HepG2 (cell line): ENCODE measurements at regions not wholly inside any gene's neighbourhood (a gene's known extent, or its start where the extent isn't known, plus 50 kb on each side); places are given as distances from the start of the nearest gene placed in this dataset.

ENCODE experiments used
- ATAC-seq: fragments of 200-7000 bp; cut with Tn5 transposase; 3 replicates; pipeline ENCODE4 v1.9.1; 2020; ENCODE audit warnings: mild to moderate bottlenecking, moderate library complexity
- BruUV-seq: library from RNA; stranded (reverse); fragments of 400-500 nt; replicated peaks from 2 replicates; lab custom pipeline; 2021; lab: Mats Ljungman, UMichigan
- CTCF ChIA-PET: fragments of 300-600 bp; formaldehyde crosslinking; extraction: SDS; loops from one replicate; lab custom pipeline; 2021; ENCODE audit warnings: low total read pairs, inconsistent platforms, low intra/inter-chr PET ratio; lab: Yijun Ruan, JAX
- POLR2A ChIA-PET: fragments of 350-600 bp; sonication (Branson Sonifier 250); formaldehyde crosslinking; loops from one replicate; lab custom pipeline; 2020; ENCODE audit warnings: antibody characterized with exemption, inconsistent platforms; lab: Yijun Ruan, JAX
- DNase-seq: peaks from one replicate; pipeline ENCODE4 v3.0.0-alpha.2; 2015; ENCODE audit warnings: low spot score
- FAIRE-seq: peaks from 3 replicates; lab custom pipeline; 2011; peaks lifted over from hg19 to GRCh38; lab: Jason Lieb, UNC
- H2AFZ ChIP-seq: one replicate; pipeline ENCODE4 v1.6.1; 2011; ENCODE audit warnings: low read length, inconsistent platforms
- H3K27ac ChIP-seq: fragments of 300-600 bp; 3 replicates; pipeline ENCODE4 v1.8.0; 2011; ENCODE audit warnings: mixed run types, mild to moderate bottlenecking, mixed read lengths, low read length, inconsistent platforms; ENCODE audit not compliant: insufficient read depth; ENCODE audit errors: extremely low read length
- H3K27me3 ChIP-seq, 2 experiments: fragments of 200-600 bp in 1 of 2; 2 replicates in 1 of 2; 3 replicates in 1 of 2; pipeline versions ENCODE4 v1.6.0 to v1.8.0; 2011; ENCODE audit warnings: low read length in 2 of 2, mild to moderate bottlenecking in 2 of 2, moderate library complexity in 2 of 2, inconsistent platforms in 1 of 2; ENCODE audit not compliant: insufficient read depth in 2 of 2, control insufficient read depth in 1 of 2
- H3K36me3 ChIP-seq, 2 experiments: fragments of 200-600 bp in 1 of 2; replicated peaks in 1 of 2; 2 replicates in 1 of 2; 3 replicates in 1 of 2; pipeline versions ENCODE4 v1.5.1 to v1.8.0; 2011; ENCODE audit warnings: low read length in 2 of 2, inconsistent platforms in 1 of 2; ENCODE audit not compliant: insufficient read depth in 2 of 2, control insufficient read depth in 1 of 2
- H3K4me1 ChIP-seq: 2 replicates; pipeline ENCODE4 v1.5.1; 2012; ENCODE audit warnings: low read length, inconsistent platforms; ENCODE audit not compliant: insufficient read depth
- H3K4me2 ChIP-seq: 2 replicates; pipeline ENCODE4 v1.6.0; 2011; ENCODE audit warnings: low read depth, low read length, inconsistent platforms
- H3K4me3 ChIP-seq, 3 experiments: fragments of 200-600 bp in 1 of 3; sonication (generic), shearing (Covaris generic) in 1 of 3; replicated peaks in 1 of 3; 2 replicates each; pipeline ENCODE4 v1.5.1; 2011 to 2016; ENCODE audit warnings: low read length in 3 of 3, inconsistent platforms in 2 of 3, low read depth in 2 of 3, mild to moderate bottlenecking in 2 of 3, control low read depth in 1 of 3, mixed read lengths in 1 of 3; ENCODE audit not compliant: insufficient read depth in 1 of 3
- H3K79me2 ChIP-seq: one replicate; pipeline ENCODE4 v1.6.1; 2011; ENCODE audit warnings: low read length, inconsistent platforms; ENCODE audit not compliant: insufficient read depth
- H3K9ac ChIP-seq: 2 replicates; pipeline ENCODE4 v1.6.0; 2011; ENCODE audit warnings: mild to moderate bottlenecking, low read depth, low read length, inconsistent platforms; ENCODE audit not compliant: insufficient read depth
- H3K9me3 ChIP-seq: 2 replicates; pipeline ENCODE4 v1.5.1; 2012; ENCODE audit warnings: mild to moderate bottlenecking, low read length
- H4K20me1 ChIP-seq: 2 replicates; pipeline ENCODE4 v1.6.0; 2011; ENCODE audit warnings: inconsistent platforms, mild to moderate bottlenecking, low read length, moderate library complexity; ENCODE audit not compliant: insufficient read depth
- CEBPB ChIP-seq: IDR thresholded peaks from 2 replicates; pipeline ENCODE4 v1.6.1; 2011; ENCODE audit warnings: low read depth, low read length, improper control_type of control experiment, borderline replicate concordance
- FOXA3 ChIP-seq: IDR thresholded peaks from 2 replicates; pipeline ENCODE4 v1.6.1; 2016; ENCODE audit warnings: missing genetic modification reagents, missing compliant biosample characterization
- GATAD1 ChIP-seq: IDR thresholded peaks from 2 replicates; pipeline ENCODE4 v1.6.1; 2016; ENCODE audit warnings: missing genetic modification reagents, missing compliant biosample characterization
- MAFF ChIP-seq: IDR thresholded peaks from 2 replicates; pipeline ENCODE4 v1.6.1; 2011; ENCODE audit warnings: low read depth, low read length, improper control_type of control experiment
- MAFK ChIP-seq, 2 experiments: IDR thresholded peaks in 1 of 2; conservative IDR thresholded peaks in 1 of 2; 2 replicates each; pipeline ENCODE4 v1.6.1; 2011; ENCODE audit warnings: improper control_type of control experiment in 2 of 2, low read length in 2 of 2
- NFE2L2 ChIP-seq: fragments of 150-350 bp; IDR thresholded peaks from 2 replicates; pipeline ENCODE4 v1.6.1; 2014; ENCODE audit warnings: low read length
- THAP9 ChIP-seq: sonication (generic); formaldehyde crosslinking; IDR thresholded peaks from 2 replicates; pipeline ENCODE4; 2020; ENCODE audit warnings: missing genetic modification reagents, mild to moderate bottlenecking, borderline replicate concordance
- ZNF121 ChIP-seq: sonication (generic); formaldehyde crosslinking; IDR thresholded peaks from 2 replicates; pipeline ENCODE4 v1.5.0; 2020; ENCODE audit warnings: mild to moderate bottlenecking, missing genetic modification reagents
- ZNF749 ChIP-seq: sonication (generic); formaldehyde crosslinking; IDR thresholded peaks from 2 replicates; pipeline ENCODE4 v1.8.0; 2022; ENCODE audit warnings: mild to moderate bottlenecking, missing genetic modification reagents, moderate library complexity, borderline replicate concordance
- WGBS: methylation state at CpG from one replicate; pipeline ENCODE4 v1.1.6; 2017; ENCODE audit warnings: low lambda C conversion rate; 5-methylcytosine and 5-hydroxymethylcytosine counted together
- in situ Hi-C: cut with HindIII; loops from 2 replicates; pipeline ENCODE4 v1.10.0; 2017; ENCODE audit warnings: low pct_unique_long_range_greater_than_20kb; ENCODE audit not compliant: extremely low pct_ligation_motif_present
- intact Hi-C: fragments of 100-400 bp; cut with micrococcal nuclease; formaldehyde crosslinking; loops from one replicate; pipeline ENCODE4 v1.10.0; 2022; ENCODE audit not compliant: unreplicated experiment
- TF ChIP-seq, protein P1 (sequence below): sonication (generic); formaldehyde crosslinking; IDR thresholded peaks from 2 replicates; pipeline ENCODE4 v1.5.0; 2020; ENCODE audit warnings: mild to moderate bottlenecking, missing genetic modification reagents, borderline replicate concordance

- Histone ChIP-seq H3K4me2 (no peak overlapping the region), H4K20me1 (no peaks in the 10 kb centered on the region), H3K4me1 (no peaks in the 10 kb centered on the region), H3K27ac (no peak overlapping the region), H3K9me3 (peaks cover 46% of the 10 kb centered on the region), H3K36me3 (no peaks in the 10 kb centered on the region), H3K4me3 (no peak overlapping the region), H3K27me3 (no peaks in the 10 kb centered on the region), H3K79me2 (no peaks in the 10 kb centered on the region), H2AFZ (no peak overlapping the region), H3K9ac (no peak overlapping the region)
- TF ChIP-seq GATAD1 (no peak), ZNF121 (no peak), CEBPB (peak; percentile 80), FOXA3 (CRISPR knock-in tag) (peak; percentile 12; the same call in 1 of the 2 replicates), THAP9 (CRISPR knock-in tag) (no peak), ZNF749 (CRISPR knock-in tag) (no peak), MAFK (conservative IDR thresholded peaks at IDR 0.05 in 1 of 2, IDR thresholded peaks at IDR 0.05 in 1 of 2; ENCODE audit: low read length in 2 of 2) (peak in 1 of 2 experiments; percentile 42; a peak in 2 of 4 replicates), NFE2L2 (peak; percentile 83), MAFF (peak; percentile 52)
- TF ChIP-seq, protein P1, sequence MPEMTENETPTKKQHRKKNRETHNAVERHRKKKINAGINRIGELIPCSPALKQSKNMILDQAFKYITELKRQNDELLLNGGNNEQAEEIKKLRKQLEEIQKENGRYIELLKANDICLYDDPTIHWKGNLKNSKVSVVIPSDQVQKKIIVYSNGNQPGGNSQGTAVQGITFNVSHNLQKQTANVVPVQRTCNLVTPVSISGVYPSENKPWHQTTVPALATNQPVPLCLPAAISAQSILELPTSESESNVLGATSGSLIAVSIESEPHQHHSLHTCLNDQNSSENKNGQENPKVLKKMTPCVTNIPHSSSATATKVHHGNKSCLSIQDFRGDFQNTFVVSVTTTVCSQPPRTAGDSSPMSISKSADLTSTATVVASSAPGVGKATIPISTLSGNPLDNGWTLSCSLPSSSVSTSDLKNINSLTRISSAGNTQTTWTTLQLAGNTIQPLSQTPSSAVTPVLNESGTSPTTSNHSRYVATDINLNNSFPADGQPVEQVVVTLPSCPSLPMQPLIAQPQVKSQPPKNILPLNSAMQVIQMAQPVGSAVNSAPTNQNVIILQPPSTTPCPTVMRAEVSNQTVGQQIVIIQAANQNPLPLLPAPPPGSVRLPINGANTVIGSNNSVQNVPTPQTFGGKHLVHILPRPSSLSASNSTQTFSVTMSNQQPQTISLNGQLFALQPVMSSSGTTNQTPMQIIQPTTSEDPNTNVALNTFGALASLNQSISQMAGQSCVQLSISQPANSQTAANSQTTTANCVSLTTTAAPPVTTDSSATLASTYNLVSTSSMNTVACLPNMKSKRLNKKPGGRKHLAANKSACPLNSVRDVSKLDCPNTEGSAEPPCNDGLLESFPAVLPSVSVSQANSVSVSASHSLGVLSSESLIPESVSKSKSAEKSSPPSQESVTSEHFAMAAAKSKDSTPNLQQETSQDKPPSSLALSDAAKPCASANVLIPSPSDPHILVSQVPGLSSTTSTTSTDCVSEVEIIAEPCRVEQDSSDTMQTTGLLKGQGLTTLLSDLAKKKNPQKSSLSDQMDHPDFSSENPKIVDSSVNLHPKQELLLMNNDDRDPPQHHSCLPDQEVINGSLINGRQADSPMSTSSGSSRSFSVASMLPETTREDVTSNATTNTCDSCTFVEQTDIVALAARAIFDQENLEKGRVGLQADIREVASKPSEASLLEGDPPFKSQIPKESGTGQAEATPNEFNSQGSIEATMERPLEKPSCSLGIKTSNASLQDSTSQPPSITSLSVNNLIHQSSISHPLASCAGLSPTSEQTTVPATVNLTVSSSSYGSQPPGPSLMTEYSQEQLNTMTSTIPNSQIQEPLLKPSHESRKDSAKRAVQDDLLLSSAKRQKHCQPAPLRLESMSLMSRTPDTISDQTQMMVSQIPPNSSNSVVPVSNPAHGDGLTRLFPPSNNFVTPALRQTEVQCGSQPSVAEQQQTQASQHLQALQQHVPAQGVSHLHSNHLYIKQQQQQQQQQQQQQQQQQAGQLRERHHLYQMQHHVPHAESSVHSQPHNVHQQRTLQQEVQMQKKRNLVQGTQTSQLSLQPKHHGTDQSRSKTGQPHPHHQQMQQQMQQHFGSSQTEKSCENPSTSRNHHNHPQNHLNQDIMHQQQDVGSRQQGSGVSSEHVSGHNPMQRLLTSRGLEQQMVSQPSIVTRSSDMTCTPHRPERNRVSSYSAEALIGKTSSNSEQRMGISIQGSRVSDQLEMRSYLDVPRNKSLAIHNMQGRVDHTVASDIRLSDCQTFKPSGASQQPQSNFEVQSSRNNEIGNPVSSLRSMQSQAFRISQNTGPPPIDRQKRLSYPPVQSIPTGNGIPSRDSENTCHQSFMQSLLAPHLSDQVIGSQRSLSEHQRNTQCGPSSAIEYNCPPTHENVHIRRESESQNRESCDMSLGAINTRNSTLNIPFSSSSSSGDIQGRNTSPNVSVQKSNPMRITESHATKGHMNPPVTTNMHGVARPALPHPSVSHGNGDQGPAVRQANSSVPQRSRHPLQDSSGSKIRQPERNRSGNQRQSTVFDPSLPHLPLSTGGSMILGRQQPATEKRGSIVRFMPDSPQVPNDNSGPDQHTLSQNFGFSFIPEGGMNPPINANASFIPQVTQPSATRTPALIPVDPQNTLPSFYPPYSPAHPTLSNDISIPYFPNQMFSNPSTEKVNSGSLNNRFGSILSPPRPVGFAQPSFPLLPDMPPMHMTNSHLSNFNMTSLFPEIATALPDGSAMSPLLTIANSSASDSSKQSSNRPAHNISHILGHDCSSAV, result no peak
- in situ Hi-C loops, result no loop called here
- no TSS peak for BruUV-seq
- CTCF ChIA-PET, result no interaction called here
- WGBS, result 10% methylated on average over 1 of the region's 1 CpG
- POLR2A ChIA-PET, result no interaction called here
- no peak for DNase-seq
- no peak for FAIRE-seq
- intact Hi-C loops, result no loop called here
- ATAC-seq, result no peak
Observed at GRCh38 chr4:28176942-28177341, 1316.3 kb downstream of the STIM2 start.
